HG03575 (cell line): ENCODE measurements at regions not wholly inside any gene's neighbourhood (a gene's known extent, or its start where the extent isn't known, plus 50 kb on each side); places are given as distances from the start of the nearest gene placed in this dataset.

ENCODE experiments used
- ATAC-seq: cut with Tn5 transposase; IDR thresholded peaks from one replicate; pipeline ENCODE4 v1.9.1; 2021; ENCODE audit not compliant: unreplicated experiment, insufficient number of reproducible peaks, low FRiP score; ENCODE audit errors: extremely low read depth

GRCh38 chr10:76736815-76737618, 900.6 kb downstream of the KCNMA1 start:
- ATAC-seq: no peak

- no peak for ATAC-seq
These were observed 901.2 kb downstream of the KCNMA1 start for GRCh38 chr10:76736392-76736791.

- no peak for ATAC-seq
These were observed 901.7 kb downstream of the KCNMA1 start for GRCh38 chr10:76735866-76736265.

GRCh38 chr10:76733441-76733936, 904.1 kb downstream of the KCNMA1 start:
- ATAC-seq: no peak

DNA sequence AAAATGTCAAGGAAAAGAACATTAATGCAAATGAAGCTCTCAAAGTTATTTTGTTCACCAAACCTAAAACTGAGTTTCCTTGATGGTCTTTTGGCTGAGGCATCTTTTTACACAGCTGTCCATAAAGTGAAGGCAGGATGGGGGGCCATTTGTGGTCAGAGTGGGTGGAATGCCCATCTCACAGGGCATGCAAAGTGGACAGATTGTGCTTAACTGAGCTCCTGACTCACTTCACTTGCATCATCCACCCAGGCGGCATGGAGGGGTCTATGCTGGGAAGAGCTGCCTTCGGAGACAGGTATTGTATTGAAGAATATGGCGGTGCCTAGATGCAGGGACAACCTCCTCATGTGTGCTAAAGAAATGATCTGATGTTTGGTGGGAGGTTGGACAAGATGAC, 905.3 kb downstream of the KCNMA1 start:
- ATAC-seq: no peak

- no peak for ATAC-seq
These were observed 907.6 kb downstream of the KCNMA1 start for GRCh38 chr10:76729841-76730487.

DNA sequence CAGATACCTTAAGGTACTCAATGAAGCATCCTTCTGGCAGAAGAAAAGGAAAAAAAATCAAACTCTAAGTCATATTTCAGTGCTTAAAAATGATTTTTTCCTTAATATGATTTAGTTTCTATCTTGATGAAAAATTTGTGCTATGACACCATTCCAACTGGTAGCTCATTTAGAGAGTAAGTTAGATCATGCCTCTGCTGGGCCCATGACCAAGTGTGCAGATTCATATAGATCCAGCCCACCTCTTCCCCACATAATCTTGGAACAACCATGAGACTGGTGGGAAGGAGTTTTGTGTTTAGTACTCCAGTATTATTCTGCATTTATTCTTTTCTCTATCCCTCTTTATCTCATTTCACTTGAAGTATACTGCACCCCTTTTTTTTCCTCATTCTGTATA, 908.3 kb downstream of the KCNMA1 start:
- ATAC-seq: no peak

DNA sequence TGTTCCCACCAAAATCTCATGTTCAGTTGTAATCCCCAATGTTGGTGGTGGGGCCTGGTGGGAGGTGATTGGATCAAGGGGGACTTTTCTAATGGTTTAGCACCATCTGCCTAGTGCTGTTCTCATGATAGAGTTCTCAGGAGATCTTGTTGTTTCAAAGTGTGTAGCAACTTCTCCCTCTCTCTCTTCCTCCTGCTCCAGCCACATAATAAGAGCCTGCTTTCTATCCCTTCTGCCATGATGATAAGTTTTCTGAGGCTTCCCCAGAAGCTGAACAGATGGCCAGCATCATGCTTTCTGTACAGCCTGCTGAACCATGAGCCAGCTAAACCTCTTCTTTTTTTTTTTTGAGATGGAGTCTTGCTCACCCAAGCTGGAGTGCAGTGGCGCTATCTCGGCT, 910.6 kb downstream of the KCNMA1 start:
- no peak for ATAC-seq

DNA sequence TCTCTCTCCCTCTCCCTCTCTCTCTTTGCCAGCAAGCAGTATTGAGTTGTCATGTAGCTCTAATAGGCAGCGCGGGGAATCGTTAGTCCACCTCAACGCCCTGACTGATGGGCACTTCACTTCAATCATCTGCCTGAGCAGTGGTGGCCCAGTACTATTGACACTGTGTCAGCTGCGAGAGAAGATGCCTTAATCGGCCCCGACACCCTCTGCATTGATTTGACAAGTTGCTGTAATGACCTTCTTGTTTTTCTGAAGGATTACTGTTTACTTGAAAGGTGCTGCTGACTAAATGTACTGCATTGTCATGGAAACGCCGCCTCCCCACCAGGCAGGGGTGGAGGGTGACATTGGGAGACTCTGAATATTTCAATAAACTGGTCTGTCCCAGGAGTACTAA, 913.8 kb downstream of the KCNMA1 start:
- no peak for ATAC-seq

GRCh38 chr10:76721891-76722505, 915.6 kb downstream of the KCNMA1 start:
- no peak for ATAC-seq

DNA sequence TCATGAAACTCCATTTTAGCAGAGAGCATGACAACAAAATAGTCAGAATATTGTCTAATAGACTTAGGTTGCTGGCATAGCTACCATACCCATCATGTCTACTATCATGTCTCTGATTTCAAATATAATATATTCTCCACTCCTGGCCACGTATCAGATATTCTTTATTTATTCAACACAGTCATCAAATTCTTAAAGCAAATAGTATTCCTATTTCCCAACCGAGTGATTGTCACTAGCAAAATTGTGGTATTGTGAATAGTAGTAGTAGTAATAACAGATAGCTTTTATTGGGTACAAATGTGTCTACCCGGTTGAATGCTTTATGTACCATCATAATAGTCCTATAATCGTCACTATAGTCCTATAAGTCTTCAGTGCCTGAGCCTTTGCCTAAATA, 918.6 kb downstream of the KCNMA1 start:
- ATAC-seq: no peak

DNA sequence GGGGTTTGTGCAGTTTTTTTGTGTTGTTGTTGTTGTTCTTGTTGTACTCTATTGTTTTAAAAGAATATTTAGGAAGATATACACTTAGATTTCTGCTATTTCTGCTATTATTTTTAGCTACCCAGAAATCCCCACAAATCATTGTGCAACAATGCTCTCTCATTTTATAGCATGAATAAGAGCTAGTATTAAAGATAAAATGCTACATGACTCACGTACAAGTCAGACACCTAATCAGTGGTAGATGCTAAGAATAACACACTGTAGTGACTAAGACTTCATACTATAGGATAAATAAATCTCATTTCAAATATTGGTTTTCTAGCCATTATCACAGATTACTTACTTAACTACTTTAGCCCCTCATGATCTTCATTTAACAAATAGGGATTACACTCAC, 920.5 kb downstream of the KCNMA1 start:
- no peak for ATAC-seq

DNA sequence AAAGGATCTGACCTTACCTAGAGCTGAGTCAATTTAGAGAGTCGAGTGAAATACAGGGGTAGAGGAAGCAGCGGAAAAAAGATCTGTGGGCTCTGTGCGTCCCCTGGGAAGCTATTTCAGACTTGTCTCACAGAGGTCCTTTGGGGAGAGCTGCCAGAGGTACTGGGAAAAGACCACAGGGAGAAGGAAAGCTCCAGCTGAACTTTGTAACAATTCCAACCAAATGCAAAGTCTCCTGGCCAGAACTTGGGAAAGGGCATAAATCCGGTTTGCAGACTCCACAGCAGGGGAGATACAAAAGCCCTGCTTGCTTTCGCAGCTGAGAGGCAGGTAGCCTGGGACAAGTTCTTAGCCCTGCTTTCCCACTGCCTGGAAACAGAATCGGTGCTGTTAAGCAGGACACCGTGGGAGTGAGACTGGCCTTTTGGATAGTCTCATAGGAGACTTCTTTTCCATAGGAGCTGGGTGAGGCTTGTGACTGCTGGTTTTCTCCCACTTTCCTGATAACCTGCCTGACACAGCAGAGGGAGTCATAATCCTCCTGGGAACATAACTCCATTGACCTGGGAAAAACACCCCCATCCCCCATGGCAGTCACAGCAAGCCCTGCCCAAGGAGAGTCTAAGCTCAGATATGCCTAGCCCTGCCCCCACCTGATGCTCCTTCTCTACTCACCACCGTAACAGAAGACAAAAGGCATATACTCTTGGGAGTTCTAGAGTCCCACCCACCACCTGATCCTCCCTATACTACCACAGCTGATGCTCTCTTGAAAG, 926.2 kb downstream of the KCNMA1 start:
- ATAC-seq: no peak

DNA sequence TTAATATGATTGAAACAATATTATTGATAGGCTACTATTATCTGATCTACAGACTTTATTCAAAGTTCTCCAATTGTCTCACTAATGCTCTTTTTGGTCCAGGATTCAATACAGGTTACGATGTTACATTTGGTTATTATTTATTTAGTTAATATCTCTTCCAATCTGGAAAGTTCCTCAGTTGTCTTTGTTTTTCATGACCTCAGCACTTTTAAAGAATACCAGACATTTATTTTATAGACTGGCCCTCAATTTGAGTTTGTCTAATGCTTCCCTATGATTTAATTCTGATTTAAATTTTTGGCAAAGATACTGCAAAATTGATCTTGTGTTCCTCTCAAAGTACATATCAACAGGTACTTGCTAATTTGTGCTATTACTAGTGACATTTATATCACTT, 937.4 kb downstream of the KCNMA1 start:
- ATAC-seq: no peak

GRCh38 chr10:76697923-76698322, 939.7 kb downstream of the KCNMA1 start:
- no peak for ATAC-seq

DNA sequence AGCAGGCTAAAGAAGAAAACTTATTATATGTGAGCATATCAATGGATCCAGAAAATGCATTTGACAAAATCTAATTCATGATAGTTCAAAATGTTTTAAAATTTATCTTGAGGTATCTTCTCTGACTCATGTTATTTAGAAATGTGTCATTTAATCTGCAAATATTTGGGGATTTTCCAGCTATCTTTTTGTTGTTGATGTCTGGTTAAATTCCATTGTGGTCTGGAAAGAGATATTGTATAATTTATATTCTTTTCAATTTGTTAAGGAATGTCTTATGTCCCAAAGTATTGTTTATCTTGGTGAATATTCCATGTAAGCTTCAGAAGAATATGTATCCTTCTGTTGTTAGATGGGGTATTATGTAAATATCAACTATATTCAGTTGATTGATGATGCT, 942.5 kb downstream of the KCNMA1 start:
- ATAC-seq: no peak

DNA sequence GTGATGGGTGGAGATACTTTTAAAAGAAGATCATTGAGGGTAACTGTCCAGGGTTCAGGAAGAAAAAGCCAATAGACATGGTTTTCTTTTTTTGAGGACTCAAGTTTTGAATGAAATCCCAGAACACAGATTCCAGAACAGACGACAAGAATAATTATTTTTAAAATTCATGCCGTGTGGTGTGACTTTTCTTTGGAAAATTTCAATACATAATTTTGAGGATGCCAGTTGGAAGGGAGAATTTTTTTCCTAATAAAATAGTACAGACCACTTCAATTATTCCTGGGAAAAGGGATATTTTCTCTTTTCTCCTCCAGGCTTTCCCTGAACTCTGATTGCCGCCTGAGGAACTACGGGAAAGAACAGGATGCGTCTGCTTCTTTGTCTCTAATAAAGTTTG, 951.4 kb downstream of the KCNMA1 start:
- no peak for ATAC-seq

- ATAC-seq: no peak
These were observed 952.6 kb downstream of the KCNMA1 start for GRCh38 chr10:76684968-76685367.

DNA sequence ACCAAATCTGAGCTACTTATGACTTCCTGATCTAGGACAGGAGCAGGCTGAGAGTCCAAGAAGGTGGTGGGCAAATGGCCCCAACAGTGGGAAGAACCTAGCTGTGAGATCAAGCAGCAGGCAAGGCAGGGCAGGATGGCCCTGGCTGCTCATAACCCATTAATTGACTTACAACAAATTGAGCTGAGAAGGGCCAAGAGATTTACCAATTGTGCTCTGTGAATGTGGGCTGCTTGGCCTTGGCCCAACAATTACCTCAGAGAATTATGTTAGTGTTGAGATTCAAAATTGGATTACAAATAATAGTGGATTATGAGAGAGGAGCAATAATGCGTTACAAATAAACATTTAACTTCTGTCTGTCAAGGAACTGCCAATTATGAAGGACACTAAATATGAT, 956.5 kb downstream of the KCNMA1 start:
- ATAC-seq: no peak
